Hepatocyte (in vitro differentiated cells): ENCODE measurements at regions not wholly inside any gene's neighbourhood (a gene's known extent, or its start where the extent isn't known, plus 50 kb on each side); places are given as distances from the start of the nearest gene placed in this dataset.

Experiments
- EZH2phosphoT487 ChIP-seq: fragments of 200-600 bp; sonication (generic); IDR thresholded peaks from one replicate; pipeline ENCODE4 v1.6.1; 2018; ENCODE audit warnings: antibody characterized with exemption, mild to moderate bottlenecking, low read depth, moderate library complexity; ENCODE audit not compliant: unreplicated experiment, severe bottlenecking
- TF ChIP-seq, protein P1 (sequence below): fragments of 200-600 bp; sonication (generic); IDR thresholded peaks from 2 replicates; pipeline ENCODE4 v1.5.1; 2016; ENCODE audit warnings: antibody characterized with exemption, mild to moderate bottlenecking; ENCODE audit not compliant: poor library complexity

DNA sequence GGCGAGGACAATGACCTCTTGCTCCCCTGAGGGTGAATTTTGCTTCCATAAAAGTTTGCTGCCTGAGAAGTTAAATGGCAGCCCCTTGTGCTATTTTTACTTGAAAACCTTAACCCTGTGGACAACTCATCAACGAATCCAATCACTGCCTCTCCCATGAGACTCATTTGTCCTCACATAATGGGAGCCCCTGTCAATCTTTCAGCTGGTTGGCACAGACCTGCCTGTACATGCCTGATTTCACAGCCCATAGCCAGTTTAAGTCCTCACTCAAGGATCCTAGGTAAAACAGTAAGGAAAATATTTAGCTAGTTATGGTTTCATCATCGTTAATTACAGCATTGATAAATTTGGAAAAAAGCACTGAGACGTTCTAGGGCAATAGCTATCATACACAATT, 207.4 kb downstream of the NHLRC3 start:
- TF ChIP-seq, protein P1, sequence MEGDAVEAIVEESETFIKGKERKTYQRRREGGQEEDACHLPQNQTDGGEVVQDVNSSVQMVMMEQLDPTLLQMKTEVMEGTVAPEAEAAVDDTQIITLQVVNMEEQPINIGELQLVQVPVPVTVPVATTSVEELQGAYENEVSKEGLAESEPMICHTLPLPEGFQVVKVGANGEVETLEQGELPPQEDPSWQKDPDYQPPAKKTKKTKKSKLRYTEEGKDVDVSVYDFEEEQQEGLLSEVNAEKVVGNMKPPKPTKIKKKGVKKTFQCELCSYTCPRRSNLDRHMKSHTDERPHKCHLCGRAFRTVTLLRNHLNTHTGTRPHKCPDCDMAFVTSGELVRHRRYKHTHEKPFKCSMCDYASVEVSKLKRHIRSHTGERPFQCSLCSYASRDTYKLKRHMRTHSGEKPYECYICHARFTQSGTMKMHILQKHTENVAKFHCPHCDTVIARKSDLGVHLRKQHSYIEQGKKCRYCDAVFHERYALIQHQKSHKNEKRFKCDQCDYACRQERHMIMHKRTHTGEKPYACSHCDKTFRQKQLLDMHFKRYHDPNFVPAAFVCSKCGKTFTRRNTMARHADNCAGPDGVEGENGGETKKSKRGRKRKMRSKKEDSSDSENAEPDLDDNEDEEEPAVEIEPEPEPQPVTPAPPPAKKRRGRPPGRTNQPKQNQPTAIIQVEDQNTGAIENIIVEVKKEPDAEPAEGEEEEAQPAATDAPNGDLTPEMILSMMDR, result no peak
- no peak for TF ChIP-seq EZH2phosphoT487
